GM12872 (cell line): ENCODE measurements at regions not wholly inside any gene's neighbourhood (a gene's known extent, or its start where the extent isn't known, plus 50 kb on each side); places are given as distances from the start of the nearest gene placed in this dataset.

ENCODE experiments used
- TF ChIP-seq, protein P1 (sequence below): IDR thresholded peaks from 3 replicates; pipeline ENCODE4 v1.5.1; 2011; ENCODE audit warnings: low read depth, mild to moderate bottlenecking, low read length, moderate library complexity; ENCODE audit not compliant: insufficient read depth

DNA sequence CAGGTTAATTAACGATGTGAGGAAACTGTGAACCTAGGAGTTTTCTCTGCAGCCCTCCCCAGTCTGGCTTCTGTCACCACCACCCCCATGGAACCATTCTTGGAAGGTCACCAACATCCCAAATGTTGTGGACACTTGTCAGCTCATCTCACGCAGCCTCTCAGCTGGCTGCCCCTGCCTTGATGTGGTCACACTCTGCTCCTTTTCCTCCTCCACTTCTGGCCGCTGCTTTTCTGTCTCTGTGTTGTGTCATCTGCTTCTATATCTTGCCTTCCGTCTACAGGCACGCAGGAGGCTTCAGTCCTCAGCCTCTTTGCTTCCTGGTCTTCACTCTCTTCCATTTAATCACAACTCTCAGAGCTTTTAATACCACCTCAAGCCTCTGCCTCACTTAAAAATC lies 371.5 kb upstream of the SLIT2 start:
- TF ChIP-seq, protein P1, sequence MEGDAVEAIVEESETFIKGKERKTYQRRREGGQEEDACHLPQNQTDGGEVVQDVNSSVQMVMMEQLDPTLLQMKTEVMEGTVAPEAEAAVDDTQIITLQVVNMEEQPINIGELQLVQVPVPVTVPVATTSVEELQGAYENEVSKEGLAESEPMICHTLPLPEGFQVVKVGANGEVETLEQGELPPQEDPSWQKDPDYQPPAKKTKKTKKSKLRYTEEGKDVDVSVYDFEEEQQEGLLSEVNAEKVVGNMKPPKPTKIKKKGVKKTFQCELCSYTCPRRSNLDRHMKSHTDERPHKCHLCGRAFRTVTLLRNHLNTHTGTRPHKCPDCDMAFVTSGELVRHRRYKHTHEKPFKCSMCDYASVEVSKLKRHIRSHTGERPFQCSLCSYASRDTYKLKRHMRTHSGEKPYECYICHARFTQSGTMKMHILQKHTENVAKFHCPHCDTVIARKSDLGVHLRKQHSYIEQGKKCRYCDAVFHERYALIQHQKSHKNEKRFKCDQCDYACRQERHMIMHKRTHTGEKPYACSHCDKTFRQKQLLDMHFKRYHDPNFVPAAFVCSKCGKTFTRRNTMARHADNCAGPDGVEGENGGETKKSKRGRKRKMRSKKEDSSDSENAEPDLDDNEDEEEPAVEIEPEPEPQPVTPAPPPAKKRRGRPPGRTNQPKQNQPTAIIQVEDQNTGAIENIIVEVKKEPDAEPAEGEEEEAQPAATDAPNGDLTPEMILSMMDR = no peak

DNA sequence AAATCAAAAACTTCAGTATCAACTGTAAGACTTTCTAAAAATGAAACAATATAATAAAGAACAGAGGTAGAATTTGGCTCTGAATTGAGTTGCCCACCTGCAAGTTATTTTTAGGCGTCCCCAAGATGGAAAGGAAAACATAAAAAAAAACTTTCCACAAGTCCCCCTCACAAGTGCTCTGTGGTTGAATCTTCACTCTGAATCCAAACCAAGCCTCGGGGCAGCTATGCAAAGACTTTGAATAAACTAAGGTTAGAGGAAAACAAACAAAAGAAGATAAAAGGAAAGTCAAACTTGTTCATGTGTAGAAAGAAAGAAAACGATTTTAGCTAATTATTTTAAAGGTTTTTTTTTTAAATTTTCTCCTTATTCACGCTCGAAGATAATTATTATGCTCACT lies 372.4 kb upstream of the SLIT2 start:
- TF ChIP-seq, protein P1 = no peak

DNA sequence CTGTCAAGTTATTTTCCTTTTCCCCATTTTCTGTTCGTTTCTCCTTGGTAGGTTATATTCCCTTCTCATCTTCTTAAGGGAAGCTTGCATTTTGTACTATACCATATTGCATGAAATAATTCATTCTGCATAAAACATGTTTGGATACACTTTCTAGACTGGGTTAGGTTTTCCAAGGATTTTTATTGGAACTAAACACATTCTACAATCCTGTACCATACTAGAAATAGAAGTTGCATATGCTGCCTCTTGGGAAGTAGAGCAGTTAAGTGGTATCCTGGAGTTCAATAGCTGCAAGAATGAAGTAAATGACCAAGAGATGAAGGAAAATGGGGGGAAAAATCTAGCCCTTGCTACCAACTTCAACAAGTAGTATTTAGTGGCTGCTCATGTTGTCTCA lies 393.7 kb upstream of the SLIT2 start:
- TF ChIP-seq, protein P1 = no peak

DNA sequence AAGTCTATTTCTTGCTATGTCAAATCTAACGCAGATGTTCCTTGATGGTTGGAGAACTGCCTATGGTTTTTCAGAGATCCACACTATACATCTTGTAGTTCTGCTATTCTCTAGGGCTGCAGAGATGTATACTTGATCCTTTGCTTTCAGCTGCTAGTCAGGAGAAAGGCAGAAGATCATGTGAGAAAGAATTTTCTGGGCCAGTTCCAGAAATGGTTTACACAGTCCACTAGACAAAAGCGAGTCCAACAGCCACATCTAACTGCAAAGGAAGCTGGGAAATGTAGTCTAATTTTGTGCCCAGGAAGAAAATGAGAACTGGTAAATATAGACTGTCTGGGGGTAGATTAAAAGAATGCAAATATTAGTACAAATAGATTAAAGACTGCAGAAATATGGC lies 394.3 kb upstream of the SLIT2 start:
- TF ChIP-seq, protein P1 = no peak

DNA sequence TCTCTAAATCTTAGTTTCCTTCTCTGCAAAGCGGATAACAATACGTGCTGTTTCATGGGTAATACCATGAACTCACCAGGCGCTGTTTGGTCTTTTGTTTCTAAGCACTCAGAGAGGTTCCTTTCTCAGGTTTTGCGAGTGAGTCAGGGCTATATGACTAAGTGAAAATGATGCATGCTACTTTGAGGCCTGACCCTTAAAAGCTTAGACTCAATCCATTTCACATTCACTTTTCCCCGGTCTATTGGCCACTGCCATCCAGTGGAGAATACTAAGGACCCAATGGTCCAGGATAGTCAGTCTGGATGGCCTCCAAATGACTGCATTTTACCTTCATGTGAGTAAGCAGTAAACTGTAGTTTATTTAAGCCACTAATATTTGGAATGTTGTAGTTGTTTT lies 400.8 kb upstream of the SLIT2 start:
- TF ChIP-seq, protein P1 = no peak

DNA sequence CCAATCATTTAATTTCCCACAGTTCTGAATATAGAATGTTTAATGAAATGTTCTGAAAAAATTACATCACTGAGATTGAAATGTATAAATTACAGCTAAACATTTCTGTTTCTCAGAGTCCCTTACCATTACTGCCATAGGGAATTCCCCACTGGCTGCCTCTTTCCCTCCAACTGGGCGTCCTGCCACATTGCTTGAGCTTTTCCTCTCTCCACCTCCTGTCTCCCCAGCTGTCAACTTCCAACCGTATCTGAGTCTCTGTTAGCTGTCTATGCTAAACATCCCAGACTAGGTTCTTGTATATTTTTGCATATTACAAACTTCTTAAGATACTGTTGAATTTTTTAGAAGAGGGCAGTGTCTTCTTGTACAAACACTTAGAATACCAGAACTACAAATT lies 407.3 kb upstream of the SLIT2 start:
- TF ChIP-seq, protein P1 = no peak

DNA sequence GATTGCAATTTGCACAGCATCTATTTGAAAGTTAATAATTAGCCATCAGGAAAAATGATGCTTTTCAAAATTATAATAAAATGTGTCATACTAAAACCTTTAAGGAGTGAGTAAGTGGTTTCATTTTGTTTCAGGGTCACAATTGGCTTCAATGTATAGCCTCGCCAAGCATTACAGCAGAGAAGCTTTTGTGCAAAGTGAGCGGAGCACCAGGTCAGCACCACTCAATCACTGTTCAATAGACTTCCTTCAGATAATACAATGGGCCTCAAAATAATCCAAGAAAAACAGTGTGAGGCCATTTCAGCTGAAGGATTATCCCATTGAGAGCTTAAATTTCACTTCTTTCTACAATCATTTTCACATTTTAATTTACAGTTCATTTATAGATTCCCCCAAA lies 409.2 kb upstream of the SLIT2 start:
- TF ChIP-seq, protein P1 = no peak

DNA sequence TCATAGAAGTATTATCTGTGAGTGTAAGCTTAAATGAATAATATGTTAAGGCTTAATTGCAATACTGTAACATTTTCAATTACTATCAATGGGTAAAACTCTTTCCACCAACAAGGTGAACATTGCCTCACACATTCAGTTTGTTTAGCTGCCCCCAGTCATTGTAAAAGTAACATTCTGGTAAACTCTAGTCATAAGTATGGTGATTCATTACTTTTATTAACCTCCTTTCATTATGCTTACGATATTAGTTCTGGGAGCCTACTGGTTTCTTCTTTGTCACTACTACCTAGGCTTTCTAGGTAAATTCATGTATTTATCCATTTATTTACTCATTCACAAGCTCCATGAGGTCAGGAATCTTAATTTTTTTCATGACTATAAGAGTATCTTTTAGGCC lies 412.8 kb upstream of the SLIT2 start:
- TF ChIP-seq, protein P1 = no peak
